GM03348 (cell line): ENCODE measurements at regions not wholly inside any gene's neighbourhood (a gene's known extent, or its start where the extent isn't known, plus 50 kb on each side); places are given as distances from the start of the nearest gene placed in this dataset.

ENCODE experiments used
- DNase-seq: peaks from one replicate; pipeline ENCODE4 v3.0.0; 2012; ENCODE audit warnings: low spot score

DNA sequence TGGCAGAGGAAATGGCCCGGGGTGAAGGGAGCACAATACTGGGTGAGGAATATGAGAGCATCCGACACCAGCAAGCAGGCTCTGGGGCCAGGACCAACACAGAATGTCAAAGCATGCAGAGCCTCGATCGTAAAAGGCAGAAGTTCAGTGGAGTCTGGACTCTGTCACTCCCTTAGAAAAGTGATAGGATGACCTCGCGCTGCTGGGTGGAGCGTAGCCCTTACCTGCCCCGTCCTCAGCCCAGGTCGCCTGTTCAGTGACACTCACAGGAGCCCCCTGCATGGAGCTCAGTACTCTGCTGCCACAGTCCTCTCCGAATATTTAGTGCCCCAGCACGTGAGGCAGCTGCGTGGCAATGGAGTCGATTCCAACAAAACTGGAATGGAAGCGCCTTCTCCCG is 236.7 kb upstream of the MYT1L start:
- DNase-seq: no peak

DNA sequence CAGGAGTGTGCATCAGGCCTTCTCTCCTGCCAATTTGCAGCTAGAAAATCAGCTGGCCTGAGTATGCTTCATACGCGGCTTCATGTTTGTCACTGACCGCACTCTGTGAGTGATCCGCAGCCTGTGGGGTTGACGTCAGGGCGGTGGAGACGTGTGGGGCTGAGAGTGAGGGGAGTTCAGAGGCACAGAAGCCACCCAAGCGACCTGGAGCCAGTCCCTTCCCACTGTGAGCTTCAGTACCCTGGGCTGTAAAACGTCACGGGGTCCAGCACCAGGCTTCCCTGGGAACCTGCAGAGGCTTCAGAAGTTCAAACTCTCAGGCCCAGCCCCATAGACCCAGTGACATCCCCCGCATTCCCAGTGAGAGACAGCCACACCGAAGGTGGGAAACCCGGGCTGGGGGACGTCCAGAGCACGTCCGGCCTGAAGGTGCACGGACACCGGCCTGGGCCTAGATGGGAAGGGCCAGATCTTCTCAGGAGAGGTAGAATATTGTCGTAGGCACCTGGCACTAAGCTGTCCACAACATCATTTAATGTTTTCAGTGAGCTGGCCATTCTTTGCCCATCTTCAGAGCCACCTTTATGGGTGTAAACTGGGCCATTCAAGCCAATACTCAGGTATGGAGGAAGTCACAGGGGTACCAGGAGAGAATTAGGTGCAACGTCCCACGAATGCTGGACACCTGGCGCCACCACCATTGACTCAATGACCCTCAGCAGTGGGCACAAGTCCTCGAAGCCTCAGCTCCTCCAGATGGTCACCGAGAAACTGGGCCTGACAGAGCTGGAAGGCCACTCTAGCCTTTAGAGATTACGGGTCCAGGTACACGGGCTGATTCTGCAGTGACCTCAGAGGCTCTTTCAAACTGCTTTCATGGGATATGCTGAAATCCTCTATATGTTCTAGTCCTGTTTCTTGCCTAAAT is 235.6 kb upstream of the MYT1L start:
- no peak for DNase-seq

DNA sequence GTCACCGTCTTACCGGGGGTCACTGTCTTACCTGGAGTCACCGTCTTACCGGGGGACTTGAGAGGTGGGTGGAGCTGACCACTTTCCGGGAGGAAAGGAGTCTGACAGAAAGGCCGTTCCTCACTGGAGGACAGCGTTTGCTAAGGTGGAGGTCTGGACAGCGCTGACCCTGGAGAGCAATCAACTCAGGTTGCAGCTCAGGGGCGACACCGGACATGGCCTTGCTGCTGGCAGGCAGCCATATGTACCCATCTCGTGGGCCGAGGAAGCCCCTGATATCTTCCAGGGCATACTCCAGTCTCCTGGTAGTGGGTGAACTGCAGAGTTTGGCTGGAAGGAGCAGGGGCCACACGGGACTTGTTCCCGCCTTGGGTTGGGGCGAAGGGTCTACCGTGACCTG is 234.6 kb upstream of the MYT1L start:
- no peak for DNase-seq

DNA sequence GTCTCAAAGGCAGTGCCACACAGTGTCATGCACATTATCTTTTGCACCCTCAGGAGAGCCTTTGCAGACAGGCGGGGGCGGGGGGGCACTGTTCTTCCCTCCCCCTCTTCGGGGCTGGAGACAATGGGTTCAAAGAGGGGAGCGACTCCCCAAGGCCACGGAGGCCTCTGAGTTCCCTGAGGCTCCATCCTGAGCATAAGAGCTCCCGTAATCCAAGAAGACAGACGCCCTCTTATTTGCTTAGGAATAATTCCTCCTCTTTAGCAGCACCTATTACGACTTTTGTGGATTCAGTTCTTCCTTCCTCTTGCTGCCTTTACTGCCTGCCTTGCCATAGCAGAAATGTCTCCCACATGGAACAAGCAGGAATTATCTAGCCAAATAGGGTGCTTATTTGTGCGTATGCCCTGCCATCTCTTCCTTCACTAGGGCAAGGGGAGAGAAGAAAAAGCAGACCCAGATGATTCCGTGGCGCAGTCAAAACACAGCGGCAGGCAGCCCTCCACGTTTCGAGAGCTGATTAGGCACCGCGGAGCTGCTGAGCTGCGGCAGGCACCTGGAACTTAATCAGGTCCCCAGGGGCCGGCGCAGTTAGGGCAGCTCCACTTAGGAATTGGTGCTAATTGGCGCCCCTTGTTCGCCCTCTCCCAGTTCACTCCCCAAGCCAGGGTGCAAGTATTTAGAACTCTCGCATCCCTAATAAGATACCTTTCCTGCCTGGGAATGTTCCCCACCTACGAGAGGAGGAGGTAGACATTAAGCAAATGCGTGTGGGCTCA is 233.4 kb upstream of the MYT1L start:
- no peak for DNase-seq

DNA sequence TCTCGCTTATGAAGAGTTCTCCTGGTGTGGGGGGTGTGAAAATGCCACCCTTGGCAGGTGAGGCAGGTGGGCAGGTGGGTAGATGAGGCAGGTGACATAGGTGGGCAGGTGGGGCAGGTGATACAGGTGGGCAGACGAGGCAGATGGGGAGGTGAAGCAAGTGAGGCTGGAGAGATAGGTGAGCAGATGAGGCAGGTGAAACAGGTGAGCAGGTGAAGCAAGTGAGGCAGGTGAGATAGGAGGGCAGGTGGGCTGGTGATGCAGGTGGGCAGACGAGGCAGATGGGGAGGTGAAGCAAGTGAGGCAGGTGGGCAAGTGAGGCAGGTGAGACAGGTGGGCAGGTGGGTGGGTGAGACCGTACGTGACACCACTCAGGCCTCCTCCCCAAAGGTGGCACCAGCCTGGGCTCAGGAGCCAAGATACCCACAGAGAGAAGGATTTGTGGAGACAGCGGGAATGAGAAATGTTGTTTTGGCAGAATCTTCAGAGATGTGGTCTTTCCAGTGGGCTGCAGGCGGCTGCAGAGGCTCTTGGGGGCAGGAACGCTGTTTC is 232.3 kb upstream of the MYT1L start:
- DNase-seq: no peak

DNA sequence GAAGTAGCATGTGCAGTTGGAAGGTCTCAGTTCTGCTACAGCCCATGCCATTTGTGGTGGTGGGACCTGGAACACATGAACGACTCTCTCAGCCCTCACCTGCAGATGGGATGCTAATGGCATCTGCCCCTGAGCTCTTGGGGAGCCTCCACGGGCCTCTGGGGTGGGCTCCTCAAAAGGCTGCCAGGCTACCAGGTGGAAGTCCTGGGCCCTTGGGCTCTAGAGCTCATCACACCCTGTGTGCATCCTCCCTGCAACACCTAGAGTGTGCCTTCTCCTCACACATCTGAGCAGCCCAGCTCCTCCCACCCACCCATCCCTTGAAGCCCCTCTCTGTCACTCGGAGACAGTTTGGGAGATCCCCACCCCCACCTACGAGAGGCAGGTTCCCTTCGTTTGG is 231.8 kb upstream of the MYT1L start:
- DNase-seq: no peak

DNA sequence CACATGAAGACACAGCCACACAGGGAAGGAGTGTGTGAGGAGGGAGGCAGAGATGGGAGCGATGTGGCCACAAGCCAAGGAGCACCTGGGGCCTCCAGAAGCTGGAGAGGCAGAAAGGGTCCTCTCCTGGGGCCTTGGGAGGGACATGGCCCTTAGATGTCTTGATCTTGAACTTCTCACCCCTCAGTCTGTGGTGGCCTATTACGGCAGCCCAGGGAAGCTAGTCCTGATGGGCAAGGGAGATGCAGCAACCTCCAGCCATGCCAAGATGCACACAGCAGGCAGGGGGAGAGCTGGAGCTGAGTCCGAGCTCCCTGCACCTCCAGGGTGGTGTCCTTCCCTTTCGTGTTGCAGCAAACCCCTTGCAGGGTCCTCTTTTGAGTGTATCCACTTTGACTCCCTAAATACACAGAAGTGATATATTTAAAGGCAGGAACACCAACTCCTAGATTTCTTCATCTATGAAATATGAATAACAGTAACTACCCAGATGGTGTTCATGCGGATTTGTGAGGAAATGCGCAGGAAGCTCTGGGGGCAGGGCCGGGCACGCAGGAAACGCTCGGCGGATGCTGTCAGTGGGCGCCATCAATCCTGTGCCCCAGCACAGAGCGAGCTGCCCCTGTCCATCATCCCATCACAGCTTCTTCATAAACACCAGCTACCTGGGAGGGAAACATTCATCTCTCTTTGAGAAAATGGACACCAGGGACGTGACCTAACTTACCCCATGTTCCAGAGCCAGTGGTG is 230.4 kb upstream of the MYT1L start:
- no peak for DNase-seq

DNA sequence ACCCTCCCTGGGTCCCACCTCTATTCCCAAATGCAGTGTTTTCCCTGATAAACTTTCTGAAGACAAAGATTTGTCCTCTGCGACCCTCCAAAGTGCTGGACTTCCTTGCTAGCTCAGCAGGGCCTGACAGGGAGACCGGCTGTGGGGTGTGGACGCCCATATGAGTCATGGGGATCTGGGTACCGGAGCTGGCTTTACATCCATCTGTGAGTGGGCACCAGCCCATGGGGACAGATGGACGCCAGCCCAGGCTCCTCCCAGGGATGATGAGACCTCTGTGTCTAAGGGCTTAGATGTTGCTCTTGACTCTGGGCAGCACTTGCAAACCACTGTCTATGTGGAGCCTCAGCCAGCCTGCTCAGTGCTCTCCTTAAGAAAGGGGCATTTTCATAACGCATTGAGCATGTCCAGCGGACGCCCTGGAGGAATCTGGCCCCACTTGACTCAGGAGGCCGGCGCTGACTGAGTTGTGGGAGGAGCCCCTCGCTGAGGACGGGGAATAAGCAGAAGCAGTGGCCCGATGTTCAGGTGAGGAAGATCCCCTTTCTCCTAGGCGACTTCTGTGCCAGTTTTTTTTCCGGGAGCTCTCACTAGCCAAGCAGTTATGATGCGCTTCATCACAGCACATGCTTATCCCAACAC is 229.4 kb upstream of the MYT1L start:
- DNase-seq: no peak

DNA sequence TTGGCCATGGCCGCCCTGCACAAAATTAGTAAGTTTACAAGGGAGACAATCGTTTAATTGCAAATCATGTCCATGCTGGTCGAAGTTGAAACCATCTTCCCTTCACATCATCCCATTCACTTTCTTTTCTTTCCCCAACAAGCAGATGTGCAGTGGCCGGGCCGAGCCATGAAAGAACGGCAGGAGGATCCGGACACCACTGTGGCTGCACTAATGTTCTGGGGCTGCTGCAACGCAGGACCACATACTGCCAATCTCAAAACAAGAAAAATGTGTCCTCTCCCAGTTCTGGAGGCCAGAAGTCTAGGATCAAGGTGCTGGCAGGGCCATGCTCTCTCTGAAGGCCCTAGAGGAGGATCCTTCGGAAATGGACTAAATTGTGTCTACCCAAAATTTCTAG is 227.4 kb upstream of the MYT1L start:
- no peak for DNase-seq

DNA sequence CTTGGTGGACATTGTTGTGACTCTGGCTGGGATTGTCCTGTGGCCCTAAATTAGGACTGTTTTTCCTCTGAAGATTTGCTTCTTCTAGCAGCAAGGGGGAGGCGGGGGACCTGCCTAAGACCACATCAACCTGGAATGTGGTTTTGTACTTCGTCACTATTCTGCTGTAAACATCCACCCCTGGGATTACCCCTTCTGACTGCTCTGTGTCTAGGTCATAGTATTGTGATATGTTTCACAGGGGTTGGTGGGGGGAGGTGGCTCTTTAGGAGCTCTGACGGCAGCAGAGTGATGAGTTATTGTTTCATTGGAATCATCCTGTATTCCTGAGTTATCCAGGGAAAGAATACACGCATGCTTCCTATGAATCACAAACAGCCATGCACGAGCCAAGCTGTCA is 226.4 kb upstream of the MYT1L start:
- no peak for DNase-seq

DNA sequence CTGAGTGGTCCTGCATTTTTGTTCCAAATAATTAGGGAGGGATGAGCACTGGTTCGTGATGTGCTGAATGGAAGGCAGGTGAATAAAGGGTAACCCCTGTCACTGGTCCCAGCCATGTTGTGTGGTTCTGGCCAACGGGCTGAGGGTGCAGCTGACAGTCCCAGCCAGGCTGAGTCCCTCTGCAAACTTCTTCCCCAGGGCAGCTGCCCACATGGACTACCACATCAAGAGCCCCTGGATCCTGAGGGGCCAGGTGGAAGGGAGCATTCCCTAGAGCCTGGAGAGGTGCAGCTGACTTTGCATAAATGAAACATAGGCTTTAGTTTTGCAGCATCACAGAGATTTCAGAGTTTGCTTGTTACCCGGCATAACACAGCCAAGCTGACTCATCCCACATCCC is 219.8 kb upstream of the MYT1L start:
- DNase-seq: no peak

DNA sequence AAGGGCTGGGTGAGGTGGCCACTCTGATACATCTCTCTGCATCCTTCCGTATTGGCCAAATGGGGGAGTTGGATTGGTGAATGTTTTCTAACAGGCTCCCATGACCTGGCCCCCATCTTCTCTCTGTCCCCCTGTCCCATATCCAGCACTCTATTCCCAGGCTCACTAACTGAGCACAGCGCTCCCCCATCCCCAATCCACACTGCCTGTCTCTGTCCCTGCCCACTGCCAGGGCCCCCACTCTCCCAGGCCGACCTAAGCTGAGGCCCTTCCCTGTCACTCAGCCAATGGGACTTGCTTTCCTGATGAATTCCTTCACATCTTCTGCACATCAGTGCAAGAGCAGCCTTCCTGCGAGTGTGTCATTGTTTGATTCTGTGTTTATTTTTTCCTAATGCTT is 216.8 kb upstream of the MYT1L start:
- DNase-seq: no peak

DNA sequence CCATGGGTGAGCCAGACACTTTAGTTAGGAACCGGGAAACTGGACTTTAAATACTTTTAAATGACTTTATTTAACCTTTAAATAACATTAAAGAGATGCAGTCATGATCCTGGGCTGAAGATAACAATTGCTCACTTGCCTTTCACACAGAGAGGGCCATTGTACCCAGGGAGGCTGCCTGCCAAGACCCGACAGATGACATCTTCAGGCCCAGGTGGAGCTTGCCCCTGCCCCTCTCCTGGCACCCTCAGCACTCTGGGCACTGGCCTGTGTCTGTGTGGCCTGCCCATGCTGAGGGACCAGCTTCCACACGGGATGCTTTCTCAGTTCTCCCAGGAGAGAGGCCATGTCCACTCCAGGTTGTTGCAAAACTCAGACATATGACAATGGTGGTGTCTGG is 216.4 kb upstream of the MYT1L start:
- DNase-seq: no peak

DNA sequence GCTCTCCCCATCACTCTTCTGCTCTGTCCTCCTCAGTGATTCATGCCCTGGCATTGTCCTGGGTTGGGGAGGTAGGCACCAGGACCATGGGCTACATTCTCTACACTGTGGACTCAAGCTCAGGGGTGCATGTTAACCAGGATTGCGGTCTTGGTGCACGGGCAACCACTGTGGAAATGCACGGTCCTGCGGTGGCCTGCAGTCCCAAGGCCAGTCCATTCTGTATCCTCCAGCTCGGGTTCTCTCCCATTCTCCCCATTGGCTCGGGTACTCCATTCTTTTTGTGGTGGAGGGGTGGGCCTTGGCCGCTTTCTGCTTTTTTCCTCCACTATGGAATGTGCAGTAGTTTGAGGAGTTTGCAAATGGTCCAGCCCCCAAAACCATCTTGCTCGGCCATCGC is 215.0 kb upstream of the MYT1L start:
- DNase-seq: no peak

DNA sequence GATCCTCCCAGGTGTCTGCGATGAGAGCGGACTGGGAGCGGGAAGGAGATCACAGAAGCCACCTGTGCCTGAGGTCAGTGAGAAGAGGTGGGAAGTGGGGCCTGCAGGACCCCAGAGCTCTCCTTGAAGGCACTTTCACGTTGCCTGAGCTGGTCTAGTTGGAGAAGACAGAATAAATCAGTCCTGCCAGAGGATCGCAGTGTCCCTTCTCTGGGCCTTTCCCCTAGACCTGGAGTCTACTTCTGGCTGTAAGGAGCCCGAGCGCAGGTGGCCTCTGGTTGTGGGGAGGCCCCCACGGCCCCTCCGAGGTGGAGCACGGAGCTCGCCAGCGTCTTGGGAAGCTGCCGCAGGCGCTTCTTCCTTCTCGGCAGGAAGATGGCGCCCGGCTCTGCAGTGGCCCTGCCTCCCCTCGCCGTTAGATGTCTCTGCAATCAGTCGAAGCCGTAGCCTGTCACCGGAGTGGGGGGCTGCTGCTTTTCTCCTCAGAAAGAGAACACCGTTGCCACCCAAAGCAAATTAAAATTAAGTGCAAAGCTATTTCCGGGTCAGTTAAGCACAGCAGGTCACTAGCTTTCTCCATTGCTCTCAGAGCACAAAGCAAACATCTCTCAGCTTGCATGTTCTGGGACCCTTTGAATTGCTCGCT is 212.0 kb upstream of the MYT1L start:
- DNase-seq: no peak

DNA sequence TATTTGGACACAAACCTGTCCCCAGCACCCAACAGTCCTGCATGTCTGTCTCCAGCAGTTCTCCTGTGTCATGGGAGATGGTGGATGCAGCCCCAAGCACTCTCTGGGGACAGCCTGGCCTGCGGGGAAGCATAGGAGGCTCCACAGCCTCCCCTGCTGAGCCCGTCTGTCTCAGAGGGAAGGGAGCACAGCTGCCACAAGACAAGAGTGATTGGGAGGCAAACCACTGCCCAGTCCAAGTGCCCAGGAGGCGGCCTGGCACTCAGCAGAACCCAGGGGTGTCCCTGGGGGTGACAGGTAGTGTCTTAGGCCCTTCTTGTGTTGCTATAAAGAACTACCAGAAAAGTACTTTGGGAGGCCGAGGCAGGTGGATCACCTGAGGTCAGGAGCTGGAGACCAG is 211.2 kb upstream of the MYT1L start:
- no peak for DNase-seq

DNA sequence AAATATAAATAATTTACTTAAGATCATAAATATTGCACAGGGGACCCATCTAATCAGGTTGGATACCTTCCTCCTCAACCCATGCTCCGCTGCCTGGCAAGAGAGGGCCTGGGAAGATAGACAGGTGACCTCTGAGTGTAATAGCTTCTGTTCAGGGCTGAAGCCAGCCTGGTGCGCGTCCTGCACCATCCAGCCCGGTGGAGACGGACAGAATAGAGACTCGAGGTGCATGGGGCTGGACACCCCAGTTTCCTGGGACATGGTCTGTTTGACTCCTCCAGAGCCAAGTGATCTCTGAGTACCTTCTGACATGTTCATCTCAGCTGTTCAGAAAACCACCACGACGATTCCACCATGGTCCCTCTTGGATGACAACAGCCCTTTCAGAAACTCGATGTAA is 209.3 kb upstream of the MYT1L start:
- DNase-seq: no peak

DNA sequence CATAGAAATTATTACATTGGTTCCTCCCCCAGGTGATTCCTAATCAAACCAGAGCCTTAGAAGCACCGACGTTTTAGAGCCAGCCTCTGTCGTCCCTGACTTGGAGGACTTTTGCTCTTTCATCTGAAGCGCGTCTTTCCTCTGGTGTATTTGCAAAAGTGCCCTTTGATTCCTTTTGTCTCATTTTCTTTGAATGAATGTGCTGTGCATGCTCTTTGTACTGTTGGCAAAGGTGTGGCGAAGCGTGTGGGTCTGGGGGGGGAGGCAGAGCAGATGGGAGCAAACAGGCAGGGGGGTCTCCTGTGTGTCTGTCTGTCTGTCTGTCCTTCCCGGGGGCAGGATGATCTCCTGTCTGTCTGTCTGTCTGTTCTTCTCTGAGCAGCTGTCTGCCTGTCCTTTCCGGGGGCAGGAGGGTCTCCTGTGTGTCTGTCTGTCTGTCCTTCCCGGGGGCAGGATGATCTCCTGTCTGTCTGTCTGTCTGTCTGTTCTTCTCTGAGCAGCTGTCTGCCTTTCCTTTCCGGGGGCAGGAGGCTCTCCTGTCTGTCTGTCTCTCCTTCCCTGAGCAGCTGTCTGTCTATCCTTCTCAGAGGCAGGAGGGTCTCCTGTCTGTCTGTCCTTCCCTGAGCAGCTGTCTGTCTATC is 205.5 kb upstream of the MYT1L start:
- DNase-seq: no peak

DNA sequence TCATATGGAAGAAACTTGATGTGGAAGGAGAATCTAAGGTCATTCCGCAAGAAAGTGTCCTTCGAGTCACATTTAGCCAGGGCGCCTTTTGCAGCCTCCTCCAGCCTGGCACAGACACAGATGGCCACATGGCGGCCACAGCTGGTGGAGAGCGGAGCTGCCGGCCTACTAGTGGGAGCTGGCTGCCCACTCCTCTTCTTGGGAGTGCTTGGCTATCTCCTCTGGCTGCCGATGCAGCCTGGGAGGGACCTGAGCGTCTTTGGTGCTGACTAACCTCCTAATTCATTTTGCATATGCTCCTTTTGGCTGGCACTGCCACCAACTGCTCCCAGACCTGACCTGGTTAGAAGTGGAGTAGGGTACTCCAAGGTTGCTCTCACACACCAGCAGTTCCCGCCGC is 199.3 kb upstream of the MYT1L start:
- DNase-seq: no peak

DNA sequence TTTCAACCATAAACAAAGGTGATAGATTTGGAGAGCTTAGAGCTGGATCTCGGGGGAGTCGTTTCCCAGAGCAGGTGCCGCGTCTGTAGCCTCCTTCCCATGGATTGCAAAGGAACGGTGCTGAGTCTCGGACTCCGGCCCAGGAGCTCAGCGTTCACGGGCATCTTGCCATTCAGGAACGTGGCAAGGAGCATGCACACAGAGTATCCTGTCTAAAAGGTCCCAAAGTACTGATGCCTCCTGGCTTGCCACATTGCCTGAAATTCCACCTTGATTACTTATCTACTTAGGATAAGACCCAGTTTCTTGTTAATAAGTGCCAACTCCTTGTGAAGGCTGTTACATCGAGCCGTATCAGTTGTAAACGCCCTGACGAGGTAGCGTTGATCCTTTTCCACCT is 197.8 kb upstream of the MYT1L start:
- no peak for DNase-seq

DNA sequence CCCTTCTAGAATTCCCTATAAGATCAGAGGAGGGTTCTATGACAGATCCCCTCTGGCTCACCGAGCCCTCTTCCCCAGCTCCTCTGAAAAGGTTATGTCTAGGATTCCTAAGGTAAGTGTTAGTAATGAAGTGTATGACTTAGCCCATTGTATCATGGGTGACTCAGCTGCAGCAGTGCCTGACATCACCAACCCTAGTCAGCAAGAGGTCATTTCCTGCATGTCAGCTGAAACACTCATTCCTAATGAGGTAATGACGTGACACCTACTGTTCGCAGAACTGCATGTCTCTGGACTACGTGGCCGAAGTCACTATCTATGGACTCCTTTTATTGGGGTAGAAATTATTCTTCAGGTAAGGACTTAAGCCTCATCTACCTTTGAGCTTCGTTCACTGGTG is 196.1 kb upstream of the MYT1L start:
- DNase-seq: no peak
